HG03196 (cell line): ENCODE measurements at regions not wholly inside any gene's neighbourhood (a gene's known extent, or its start where the extent isn't known, plus 50 kb on each side); places are given as distances from the start of the nearest gene placed in this dataset.

Experiments used
- ATAC-seq: cut with Tn5 transposase; IDR thresholded peaks from one replicate; pipeline ENCODE4 v1.9.1; 2021; ENCODE audit not compliant: unreplicated experiment

DNA sequence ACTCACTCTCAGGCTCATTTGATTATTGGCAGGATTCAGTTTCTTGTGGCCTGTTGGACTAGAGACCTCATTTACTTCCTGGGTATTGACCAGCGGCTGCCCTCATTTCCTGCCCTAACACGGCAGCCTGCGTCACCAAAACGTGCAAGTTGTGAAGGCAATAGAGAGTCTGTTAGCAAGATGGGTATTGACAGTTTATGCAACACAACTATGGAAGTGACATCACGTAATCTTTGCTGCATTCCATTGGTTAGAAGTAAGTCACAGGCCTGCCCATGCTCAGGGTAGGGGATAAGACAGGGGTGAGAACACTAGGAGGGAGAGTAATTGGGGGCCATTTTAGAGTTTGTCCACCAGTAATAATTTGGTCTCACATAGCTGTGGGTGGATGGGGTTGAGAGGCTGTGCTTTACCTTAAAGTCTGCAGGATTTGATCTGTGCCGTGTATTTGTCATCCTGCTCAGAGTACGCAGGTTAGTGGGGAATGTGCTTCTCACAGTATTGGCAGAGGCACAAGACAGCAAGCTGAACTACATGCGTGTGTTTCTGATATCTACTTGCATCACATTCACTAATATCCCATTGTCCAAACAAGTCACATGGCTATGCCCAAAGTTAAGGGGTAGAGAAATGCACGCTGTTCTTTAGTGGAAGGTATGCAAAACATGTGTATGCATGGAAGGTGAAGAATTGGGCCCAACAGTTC, 83.3 kb downstream of the EDEM1 start:
- ATAC-seq, result no peak

DNA sequence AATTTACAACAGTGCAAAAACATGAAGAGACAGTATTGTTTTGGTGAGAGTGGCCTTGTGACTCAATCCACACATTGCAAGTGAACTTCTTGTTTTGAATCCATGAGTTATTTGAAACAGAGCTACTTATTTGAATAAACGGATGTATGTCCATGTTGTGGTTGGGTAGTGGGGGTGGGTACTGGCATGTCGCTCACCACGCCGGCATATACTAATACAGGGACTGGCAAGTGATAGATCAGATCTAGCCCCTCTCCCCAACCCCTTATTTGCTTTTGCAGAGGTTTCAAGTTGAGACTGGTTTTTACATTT, 83.8 kb downstream of the EDEM1 start:
- no peak for ATAC-seq

DNA sequence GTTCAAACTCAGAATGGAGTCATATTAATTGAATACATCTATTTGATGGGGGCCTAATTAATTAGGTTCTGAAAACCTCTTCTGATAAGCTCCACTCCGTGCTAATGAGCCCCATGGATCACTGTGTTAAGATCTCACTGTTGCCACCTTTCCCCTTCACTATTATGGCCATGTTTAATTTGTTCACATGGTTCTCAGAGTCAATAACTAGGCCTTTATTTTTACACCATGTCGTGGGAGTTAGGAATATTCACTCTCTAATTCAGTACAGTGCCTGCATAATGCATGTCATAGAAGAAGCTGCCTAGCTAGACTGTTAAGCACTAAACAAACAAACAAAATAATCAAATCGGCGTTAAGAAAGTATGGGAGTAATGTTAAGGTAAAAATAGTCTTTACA, 84.9 kb downstream of the EDEM1 start:
- ATAC-seq, result no peak

DNA sequence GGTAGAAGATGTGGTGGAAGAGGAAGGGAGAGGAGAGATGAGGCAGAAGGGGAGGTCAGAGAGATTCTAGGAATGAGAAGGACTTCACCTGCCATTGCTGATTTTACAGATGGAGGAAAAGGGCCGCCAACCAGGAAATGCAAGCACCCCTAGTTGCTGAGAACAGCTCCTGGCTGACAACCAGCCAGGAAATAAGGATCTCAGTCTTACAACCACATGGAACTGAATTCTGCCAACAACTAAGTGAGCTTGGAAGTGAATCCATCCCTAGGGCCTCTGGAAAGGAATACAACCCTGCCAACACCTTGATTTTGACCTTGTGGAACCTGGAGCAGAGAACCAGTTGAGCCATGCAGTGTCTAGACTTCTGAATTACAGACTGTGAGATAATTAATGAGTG, 86.6 kb downstream of the EDEM1 start:
- no peak for ATAC-seq

DNA sequence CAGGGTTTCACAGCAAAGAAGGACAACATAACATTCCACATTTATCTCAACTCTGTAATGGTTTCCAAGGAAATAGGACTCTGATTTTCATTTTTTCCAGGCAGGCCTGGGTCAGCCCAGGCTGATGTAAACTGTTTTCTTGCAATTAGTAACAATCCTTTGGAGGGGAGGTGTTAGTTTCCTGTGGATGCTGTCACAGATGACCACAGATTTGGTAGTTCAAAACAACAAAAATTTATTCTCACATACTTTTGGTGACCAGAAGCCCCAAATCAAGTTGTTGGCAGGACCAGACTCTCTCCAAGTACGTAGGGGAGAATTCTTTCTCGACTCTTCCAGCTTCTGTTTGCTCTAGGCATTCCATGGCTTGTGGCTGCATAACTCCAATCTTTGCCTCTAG, 88.0 kb downstream of the EDEM1 start:
- no peak for ATAC-seq

DNA sequence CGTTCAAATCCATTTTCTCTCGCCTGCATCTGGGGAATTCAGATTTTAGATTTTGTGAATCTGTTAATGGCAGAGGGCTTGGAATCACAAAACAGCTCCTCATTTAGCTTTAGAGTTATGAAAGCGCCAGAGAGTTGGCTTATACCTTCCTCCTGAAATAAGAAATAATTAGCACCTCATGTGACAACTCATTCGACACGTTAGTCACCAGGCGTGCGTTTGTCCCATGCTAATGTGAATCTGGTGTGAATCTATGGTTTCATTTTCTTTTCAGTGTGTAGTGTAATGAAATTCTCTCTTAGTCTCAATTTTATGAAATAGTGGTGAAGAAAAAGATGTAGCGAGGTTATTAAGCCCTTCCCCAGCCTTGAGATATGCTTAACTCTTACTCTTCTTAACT, 89.4 kb downstream of the EDEM1 start:
- ATAC-seq, result no peak

DNA sequence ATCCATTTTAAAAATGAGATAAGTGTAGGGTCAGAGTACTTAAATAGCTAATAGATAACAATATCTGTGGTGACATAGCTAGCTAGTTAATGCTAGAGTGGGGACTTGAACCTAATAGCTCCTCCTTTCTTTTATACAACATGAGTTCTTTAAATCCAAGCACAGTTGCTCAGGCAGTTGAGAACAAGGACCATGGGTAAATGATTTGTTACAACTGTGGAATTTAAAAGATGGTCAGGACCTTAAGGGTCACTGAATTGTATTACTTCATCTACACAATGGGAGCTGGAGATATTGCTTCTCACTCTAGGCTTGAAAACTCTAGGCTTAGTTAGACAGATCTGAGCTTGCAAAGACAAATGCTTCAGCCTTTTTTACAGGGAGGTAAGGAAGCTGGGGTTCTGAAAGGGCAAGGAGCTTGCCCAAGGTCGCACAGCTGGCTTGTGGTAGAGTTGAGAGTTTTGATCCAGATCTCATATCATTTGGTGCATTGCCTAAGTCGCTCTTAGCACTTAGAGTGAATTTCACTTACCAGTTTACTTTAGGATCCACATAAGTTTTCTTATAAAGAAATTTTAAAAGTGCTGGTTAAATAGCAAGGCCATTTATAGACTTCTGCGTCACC, 90.2 kb downstream of the EDEM1 start:
- no peak for ATAC-seq

DNA sequence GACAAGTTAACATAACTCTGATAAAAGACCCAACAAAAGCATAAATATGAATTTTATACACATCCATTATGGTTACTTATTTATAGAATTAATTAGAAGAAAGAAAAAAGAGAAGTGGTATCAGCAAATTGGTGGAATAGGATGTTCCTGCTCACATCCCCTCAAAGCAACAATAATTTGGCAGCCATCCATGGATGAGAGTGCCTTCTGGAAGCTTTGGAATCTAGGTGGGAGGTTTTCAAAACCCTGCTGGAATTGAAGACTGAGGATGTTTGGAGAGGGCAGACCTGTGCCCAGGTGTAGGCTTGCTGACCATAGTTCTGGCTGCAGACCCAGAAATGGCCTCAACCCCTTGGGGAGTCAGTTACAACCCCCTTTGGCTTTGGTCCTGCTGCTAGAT, 91.2 kb downstream of the EDEM1 start:
- ATAC-seq, result no peak

DNA sequence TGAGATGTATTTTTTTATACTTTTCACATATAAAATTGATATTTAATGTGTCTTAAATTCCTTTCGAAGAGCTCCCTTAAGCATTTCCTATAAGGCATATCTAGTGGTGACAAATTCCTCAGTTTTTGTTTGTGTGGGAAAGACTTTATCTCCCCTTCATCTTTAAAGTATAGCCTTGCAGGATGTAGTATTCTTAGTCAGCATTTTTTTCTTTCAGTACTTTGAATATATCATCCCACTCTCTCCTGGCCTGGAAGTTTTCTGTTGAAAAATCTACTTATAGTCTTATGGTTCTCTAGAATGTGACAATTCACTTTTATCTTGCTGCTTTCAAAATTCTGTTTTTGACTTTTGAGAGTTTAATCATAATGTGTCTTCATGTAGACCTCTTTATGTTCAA, 95.2 kb downstream of the EDEM1 start:
- no peak for ATAC-seq

DNA sequence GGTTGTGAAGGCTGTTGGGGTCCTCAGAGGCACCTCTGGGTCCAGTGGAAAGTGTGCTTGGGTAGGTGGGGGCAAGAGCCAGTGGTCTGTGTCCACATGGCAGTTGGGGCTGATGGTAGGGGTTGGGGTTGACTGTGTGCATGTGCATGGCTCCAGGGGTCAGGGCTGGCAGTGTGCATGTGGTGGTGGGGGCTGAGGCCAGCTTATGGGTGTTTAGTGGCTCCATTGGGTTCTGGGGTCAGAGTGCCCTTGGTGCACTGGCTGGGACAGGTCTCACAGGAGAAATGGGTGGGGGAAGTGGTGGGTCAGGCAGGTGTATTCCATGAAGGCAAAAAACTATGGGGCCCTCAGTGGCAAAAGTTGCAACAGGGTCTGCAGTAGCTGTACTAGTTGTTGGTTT, 97.9 kb downstream of the EDEM1 start:
- ATAC-seq, result no peak

DNA sequence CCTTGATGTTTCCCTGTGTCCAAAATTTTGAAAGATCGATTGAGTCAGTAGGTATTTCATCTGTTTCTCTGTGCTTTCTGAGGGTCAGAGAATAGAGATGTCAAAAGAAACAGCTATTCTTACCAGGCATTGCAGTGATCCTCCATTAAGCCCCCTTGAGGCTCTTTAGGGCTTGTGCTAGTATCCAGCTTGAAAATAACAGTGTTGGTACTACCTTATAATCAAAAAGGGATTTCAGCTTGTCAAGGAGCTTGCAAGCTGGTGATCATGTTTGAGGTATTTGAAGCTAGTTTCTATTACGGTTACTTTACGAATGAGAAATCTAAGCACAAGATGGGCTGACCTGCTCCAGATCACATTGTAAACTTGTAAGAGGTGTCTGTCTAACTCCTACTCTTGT, 103.4 kb downstream of the EDEM1 start:
- no peak for ATAC-seq

DNA sequence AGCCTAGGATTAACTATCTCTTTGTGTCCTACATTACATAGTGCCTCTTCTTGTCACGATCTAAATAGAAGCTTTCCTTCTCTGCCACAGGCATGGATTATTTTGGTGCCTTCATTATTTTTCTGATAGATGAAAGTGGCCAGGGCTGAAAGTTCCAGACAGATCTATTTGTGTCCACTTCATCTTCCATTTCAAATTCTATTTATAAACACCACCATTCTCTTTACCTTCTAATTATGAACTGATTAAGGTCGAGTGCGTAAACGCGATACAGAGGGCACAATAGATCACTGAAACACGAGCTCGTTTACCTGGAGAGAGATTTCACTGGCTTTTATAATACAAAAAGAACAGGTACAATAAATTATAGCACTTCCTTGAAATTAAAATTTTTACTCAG, 105.0 kb downstream of the EDEM1 start:
- no peak for ATAC-seq

DNA sequence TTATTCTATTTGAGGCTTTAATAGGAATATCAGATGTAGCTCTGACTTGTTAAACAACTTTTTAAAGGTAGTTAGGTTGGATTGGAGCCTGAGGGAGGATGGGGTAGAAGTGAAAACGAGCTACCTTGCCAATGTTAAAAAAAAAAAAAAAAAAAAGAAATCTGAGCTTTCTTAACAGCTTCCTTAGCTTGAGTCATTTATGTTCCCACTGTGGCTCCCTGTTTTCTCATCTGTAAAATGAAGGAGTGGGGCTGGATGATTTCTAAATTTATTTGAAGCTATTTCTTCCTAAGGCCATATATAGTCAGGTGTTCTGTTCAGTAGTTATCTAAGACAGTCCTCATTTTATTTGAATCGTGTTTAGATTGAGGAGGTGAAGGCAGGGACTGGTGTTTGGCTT, 105.7 kb downstream of the EDEM1 start:
- no peak for ATAC-seq

DNA sequence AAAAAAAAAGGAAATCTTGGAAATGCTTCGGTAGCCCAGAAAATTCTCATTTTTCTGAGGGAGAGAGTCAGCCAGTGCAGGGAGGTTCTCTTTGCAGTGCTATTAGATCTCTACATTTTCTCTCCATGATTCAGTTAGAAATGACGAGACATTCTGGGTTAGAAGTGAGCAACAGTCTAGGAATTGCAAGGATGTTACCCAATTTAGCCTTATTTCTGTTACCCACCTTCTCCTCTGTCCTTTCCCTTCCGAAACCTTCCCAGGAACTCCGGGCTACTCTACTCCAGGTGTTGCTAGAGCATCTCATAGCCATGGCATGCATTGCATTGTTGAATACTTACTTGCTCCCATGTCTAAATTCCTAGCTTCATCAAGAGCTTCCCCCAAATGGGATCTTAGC, 106.8 kb downstream of the EDEM1 start:
- ATAC-seq, result no peak

DNA sequence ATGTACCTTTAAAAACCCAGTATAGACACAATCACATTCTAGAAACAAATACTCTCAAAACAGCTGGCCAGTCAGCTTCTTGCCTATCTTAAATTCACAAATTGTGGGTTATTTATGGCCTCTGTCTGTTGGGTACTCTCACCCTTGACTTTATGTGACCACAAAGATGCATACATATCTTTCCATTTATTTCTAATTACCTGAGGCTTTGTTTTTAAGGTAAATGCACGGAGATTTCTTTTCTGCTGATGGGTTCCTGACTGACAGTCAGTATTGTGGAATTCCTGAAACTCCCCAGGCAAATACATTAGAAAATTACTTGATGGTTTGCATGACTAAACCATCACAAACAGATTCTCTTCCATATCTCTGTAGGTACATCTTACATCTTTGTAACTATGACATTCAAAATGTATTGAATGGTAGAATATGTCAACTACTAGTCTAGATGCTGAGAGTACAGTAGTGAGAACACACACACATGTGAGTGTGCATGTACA, 107.7 kb downstream of the EDEM1 start:
- ATAC-seq, result no peak

DNA sequence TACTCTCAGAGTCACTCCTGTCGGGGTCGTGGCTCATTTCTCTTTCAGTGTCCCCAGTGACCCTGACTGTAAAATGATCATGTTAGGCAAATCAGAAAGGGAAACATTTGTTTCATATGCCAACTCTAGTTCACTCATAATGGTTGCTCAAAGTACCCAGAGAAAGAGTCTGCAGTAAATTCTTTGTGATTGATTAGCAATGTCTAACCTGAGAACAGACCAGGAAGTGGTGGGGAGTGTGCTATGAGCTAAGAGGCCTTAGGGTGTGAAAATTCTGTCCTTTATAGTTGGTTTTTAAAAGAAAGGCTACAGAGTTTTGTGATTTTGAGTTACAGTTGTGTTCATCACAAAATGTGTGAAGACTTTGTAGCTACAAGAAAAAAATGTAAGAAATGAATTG, 108.9 kb downstream of the EDEM1 start:
- ATAC-seq, result no peak

DNA sequence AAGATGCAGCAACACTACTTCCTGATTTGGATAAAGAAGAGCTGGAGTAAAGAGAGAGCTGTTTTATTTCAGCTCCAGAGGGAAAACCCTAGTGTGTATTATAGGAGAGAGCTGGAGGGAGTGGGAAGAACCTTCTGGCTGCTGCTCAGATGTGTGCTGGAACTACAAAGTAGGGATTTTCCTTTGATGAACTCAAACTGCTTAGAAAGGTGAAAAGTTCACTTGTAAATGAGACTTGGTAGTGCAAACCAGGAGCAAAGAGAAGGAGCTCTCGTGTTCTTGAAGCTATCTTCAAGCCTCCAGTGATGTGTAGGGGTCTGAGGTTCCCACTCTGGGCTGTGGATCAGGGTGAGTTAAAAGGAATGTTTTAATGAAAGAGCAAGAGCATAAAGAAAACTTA, 110.4 kb downstream of the EDEM1 start:
- ATAC-seq, result no peak

DNA sequence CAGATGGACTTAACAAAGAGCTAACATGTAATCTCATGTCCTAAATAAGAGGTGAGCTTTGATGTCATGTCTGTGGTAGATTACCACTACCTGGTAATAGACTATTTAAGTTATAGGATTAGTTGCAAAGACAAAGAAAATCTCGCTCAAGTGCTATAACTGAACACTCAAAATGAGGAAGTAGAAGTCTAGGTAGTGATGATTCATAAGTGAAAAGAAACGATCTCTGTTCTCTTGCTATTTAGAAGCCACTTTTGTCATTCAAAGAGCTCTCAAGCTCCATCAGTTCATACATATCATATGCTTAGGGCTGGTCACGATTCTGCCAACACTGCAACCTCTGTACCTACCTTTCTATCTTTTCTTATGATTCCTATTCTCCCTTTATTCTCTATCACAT, 110.9 kb downstream of the EDEM1 start:
- peak; percentile 98 for ATAC-seq

DNA sequence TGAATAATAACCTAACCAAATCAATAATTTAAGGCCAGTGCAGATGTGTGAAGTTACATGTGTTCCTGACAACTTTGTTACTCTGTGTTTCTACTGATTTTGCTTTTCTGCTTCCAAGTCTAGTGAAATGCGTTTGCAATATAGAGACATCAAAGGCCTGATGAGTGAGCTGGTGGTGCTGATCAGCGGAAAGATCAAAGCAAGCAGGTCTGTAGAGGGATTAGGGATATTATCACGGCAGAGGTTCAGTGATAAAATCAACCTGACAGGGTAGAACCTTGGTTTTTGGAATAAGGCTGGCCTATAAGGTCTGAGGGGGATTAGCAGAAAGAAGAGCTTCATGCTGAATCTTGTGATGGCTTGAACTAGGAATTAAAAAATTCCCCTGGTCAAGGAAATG, 111.7 kb downstream of the EDEM1 start:
- ATAC-seq, result no peak

DNA sequence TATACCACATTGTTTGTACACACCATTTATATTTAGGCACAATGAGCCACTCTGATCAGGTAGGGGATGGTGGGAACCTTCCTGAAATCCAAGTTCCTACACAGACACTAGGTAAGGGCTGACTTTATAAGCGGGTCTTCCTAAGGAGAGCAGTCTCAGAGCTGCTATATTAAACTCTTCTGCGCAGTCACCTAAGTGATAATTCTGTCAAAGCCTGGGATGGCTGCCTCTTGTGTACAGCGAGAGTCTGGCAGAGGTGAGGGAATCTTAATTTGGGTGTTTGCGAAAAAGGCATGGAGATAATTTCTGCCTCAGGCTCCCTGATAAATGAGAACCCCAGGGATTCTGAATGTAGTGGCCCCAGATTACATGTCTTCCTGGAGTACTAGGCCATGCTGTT, 113.1 kb downstream of the EDEM1 start:
- no peak for ATAC-seq

DNA sequence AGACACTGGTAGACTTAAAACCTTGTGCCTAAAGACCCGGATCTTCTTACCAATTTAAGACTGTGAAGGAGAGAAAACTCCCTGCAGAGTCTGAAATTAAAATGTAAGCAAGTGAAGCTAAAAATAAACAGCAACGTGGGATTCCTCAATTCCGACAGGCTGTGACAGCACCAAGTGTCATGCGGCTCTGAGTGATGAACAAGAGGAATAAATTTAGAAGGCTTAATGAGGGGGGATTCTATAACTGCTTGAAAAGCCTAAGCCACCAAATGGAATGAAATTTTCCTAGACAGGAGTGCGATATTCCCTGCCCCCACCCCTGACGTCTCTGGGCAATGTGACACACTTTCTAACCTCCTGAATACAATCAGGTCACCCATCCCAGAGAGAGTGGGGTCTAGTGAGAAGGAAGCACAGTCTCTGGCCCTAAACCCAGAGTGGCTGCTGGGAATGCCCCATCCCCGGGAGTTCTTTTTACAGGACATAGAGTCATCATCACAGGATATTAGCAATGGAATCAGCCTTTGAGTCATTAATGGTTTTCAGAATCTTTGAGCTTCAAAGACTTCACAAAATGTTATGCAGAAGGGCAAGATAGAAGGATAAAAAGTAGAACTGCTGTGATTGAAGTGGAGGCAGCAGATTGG, 114.3 kb downstream of the EDEM1 start:
- no peak for ATAC-seq

DNA sequence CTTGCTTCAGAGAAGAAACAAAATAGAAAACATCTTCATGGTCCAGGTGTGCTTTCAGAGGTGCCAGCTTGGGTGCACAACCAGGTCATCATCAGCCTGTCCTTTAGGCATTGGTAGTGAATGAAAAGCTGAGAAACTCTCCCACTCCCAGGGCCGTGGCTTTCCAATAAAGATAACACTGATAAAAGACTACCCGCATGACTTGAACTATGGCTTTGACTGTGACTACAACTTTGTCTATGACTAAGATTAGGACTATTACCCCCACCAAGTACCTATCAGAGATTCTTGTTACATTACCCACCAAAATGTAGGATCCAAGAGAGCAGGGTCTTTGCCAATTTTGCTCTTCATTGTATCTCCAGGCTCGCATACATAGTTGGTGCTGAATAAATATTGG, 115.2 kb downstream of the EDEM1 start:
- ATAC-seq, result no peak

DNA sequence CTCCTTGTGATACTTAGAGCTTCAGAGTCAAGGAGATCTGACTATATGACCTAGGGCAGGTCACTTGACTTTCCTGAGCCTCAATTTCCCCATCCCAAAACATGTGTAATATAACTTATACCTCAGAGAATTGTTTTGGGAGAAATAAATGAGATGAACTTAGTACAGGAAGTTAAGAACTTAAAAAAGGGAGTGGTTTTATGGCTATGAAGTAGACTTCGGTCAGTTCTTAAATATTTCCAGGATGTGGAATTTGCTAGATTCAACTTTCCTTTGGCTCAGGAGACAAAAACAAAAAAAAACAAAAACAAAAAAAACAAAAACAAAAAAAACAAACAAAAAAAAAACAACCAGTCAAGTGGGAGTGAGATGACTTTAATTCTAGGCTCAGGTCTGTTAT, 116.7 kb downstream of the EDEM1 start:
- no peak for ATAC-seq
